IgD-negative memory B cell (primary cell): ENCODE measurements at regions not wholly inside any gene's neighbourhood (a gene's known extent, or its start where the extent isn't known, plus 50 kb on each side); places are given as distances from the start of the nearest gene placed in this dataset.

Experiments used
- H3K27ac Mint-ChIP-seq, 3 donors: one replicate each; pipeline ENCODE4 v1.8.0; 2020 to 2022; ENCODE audit warnings: mild to moderate bottlenecking in 3 of 3, mixed read lengths in 3 of 3, moderate library complexity in 1 of 3
- H3K27me3 Mint-ChIP-seq: one replicate; pipeline ENCODE4 v1.8.0; 2021; ENCODE audit warnings: mixed read lengths
- H3K36me3 Mint-ChIP-seq: one replicate; pipeline ENCODE4 v1.8.0; 2020; ENCODE audit warnings: mild to moderate bottlenecking, mixed read lengths
- H3K4me1 Mint-ChIP-seq, 3 donors: one replicate each; pipeline ENCODE4 v1.8.0; 2020 to 2022; ENCODE audit warnings: mixed read lengths in 3 of 3, mild to moderate bottlenecking in 1 of 3
- H3K4me3 Mint-ChIP-seq, 4 donors: one replicate each; pipeline ENCODE4 v1.8.0; 2020 to 2022; ENCODE audit warnings: mild to moderate bottlenecking in 4 of 4, mixed read lengths in 4 of 4, moderate library complexity in 3 of 4
- H3K9me3 Mint-ChIP-seq, 3 donors: one replicate each; pipeline ENCODE4 v1.8.0; 2020 to 2021; ENCODE audit warnings: mixed read lengths in 3 of 3, mild to moderate bottlenecking in 1 of 3

- H3K36me3 Mint-ChIP-seq: no peaks in the 10 kb centered on the region
- peak overlapping the region in 1 of 3 donors; percentile 55 for H3K27ac Mint-ChIP-seq
- peaks cover 0 to 3% (median 0%) of the 10 kb centered on the region in 3 donors for H3K4me1 Mint-ChIP-seq
- H3K4me3 Mint-ChIP-seq: no peak overlapping the region
- H3K27me3 Mint-ChIP-seq: peaks cover 51% of the 10 kb centered on the region
- peaks cover 0 to 2% (median 0%) of the 10 kb centered on the region in 3 donors for H3K9me3 Mint-ChIP-seq
Measured at GRCh38 chr10:118246332-118247295, 95.5 kb downstream of the FAM204A start.

- peak overlapping the region in 1 of 3 donors; percentile 73 for H3K27ac Mint-ChIP-seq
- no peaks in the 10 kb centered on the region for H3K36me3 Mint-ChIP-seq
- peaks cover 32% of the 10 kb centered on the region for H3K27me3 Mint-ChIP-seq
- H3K4me1 Mint-ChIP-seq: peaks cover 0 to 3% (median 0%) of the 10 kb centered on the region in 3 donors
- no peak overlapping the region for H3K4me3 Mint-ChIP-seq
- H3K9me3 Mint-ChIP-seq: peaks cover 0 to 2% (median 0%) of the 10 kb centered on the region in 3 donors
Measured at GRCh38 chr10:118243907-118244306, 98.2 kb downstream of the FAM204A start.

GRCh38 chr10:118241229-118242137 lies 100.6 kb downstream of the FAM204A start:
- H3K4me1 Mint-ChIP-seq: peaks cover 0 to 2% (median 0%) of the 10 kb centered on the region in 3 donors
- H3K27me3 Mint-ChIP-seq: peaks cover 24% of the 10 kb centered on the region
- H3K27ac Mint-ChIP-seq: no peak overlapping the region
- no peaks in the 10 kb centered on the region for H3K9me3 Mint-ChIP-seq
- no peaks in the 10 kb centered on the region for H3K36me3 Mint-ChIP-seq
- no peak overlapping the region for H3K4me3 Mint-ChIP-seq

- peaks cover 6% of the 10 kb centered on the region for H3K27me3 Mint-ChIP-seq
- H3K4me1 Mint-ChIP-seq: no peaks in the 10 kb centered on the region
- no peak overlapping the region for H3K27ac Mint-ChIP-seq
- H3K4me3 Mint-ChIP-seq: no peak overlapping the region
- no peaks in the 10 kb centered on the region for H3K36me3 Mint-ChIP-seq
- H3K9me3 Mint-ChIP-seq: no peaks in the 10 kb centered on the region
Measured at GRCh38 chr10:118239236-118239630, 102.9 kb downstream of the FAM204A start.

GRCh38 chr10:118238573-118239235 lies 103.4 kb downstream of the FAM204A start:
- Mint-ChIP-seq H3K9me3 (no peaks in the 10 kb centered on the region), H3K27ac (no peak overlapping the region), H3K36me3 (no peaks in the 10 kb centered on the region), H3K4me3 (no peak overlapping the region), H3K4me1 (no peaks in the 10 kb centered on the region), H3K27me3 (peaks cover 6% of the 10 kb centered on the region)

- Mint-ChIP-seq H3K4me3 (no peak overlapping the region), H3K27me3 (peaks cover 6% of the 10 kb centered on the region)
Measured at GRCh38 chr10:118237930-118238329, 104.2 kb downstream of the FAM204A start.

GRCh38 chr10:118234683-118235082 lies 107.4 kb downstream of the FAM204A start:
- H3K27ac Mint-ChIP-seq: no peak overlapping the region
- H3K36me3 Mint-ChIP-seq: no peaks in the 10 kb centered on the region
- H3K4me1 Mint-ChIP-seq: no peaks in the 10 kb centered on the region
- peaks cover 6% of the 10 kb centered on the region for H3K27me3 Mint-ChIP-seq
- no peak overlapping the region for H3K4me3 Mint-ChIP-seq
- no peaks in the 10 kb centered on the region for H3K9me3 Mint-ChIP-seq

More at GRCh38 chr10:118237930-118238329, 104.2 kb downstream of the FAM204A start:
- no peaks in the 10 kb centered on the region for H3K4me1 Mint-ChIP-seq
- no peak overlapping the region for H3K27ac Mint-ChIP-seq
- H3K9me3 Mint-ChIP-seq: no peaks in the 10 kb centered on the region
- no peaks in the 10 kb centered on the region for H3K36me3 Mint-ChIP-seq

- Mint-ChIP-seq H3K4me1 (no peaks in the 10 kb centered on the region), H3K27me3 (peaks cover 9% of the 10 kb centered on the region), H3K4me3 (no peak overlapping the region), H3K9me3 (peaks cover 0 to 2% (median 0%) of the 10 kb centered on the region in 3 donors), H3K36me3 (no peaks in the 10 kb centered on the region), H3K27ac (no peak overlapping the region)
Measured at GRCh38 chr10:118220346-118220850, 121.7 kb downstream of the FAM204A start.

- peaks cover 8% of the 10 kb centered on the region for H3K27me3 Mint-ChIP-seq
- peaks cover 0 to 2% (median 0%) of the 10 kb centered on the region in 3 donors for H3K9me3 Mint-ChIP-seq
- no peak overlapping the region for H3K4me3 Mint-ChIP-seq
- no peaks in the 10 kb centered on the region for H3K4me1 Mint-ChIP-seq
- no peak overlapping the region for H3K27ac Mint-ChIP-seq
- no peaks in the 10 kb centered on the region for H3K36me3 Mint-ChIP-seq
Measured at GRCh38 chr10:118218562-118218961, 123.6 kb downstream of the FAM204A start.

GRCh38 chr10:118216571-118217170 lies 125.5 kb downstream of the FAM204A start:
- Mint-ChIP-seq H3K4me3 (no peak overlapping the region), H3K9me3 (peaks cover 0 to 2% (median 0%) of the 10 kb centered on the region in 3 donors), H3K36me3 (no peaks in the 10 kb centered on the region), H3K27me3 (peaks cover 1% of the 10 kb centered on the region), H3K4me1 (no peaks in the 10 kb centered on the region), H3K27ac (no peak overlapping the region)

GRCh38 chr10:118216020-118216419 lies 126.1 kb downstream of the FAM204A start:
- Mint-ChIP-seq H3K9me3 (peaks cover 0 to 2% (median 0%) of the 10 kb centered on the region in 3 donors), H3K27ac (no peak overlapping the region), H3K4me1 (no peaks in the 10 kb centered on the region), H3K36me3 (no peaks in the 10 kb centered on the region), H3K27me3 (peaks cover 1% of the 10 kb centered on the region), H3K4me3 (no peak overlapping the region)

GRCh38 chr10:118214776-118215175 lies 127.3 kb downstream of the FAM204A start:
- peaks cover 1% of the 10 kb centered on the region for H3K27me3 Mint-ChIP-seq
- no peaks in the 10 kb centered on the region for H3K36me3 Mint-ChIP-seq
- peak overlapping the region in 1 of 3 donors; percentile 50 for H3K27ac Mint-ChIP-seq
- peaks cover 0 to 4% (median 0%) of the 10 kb centered on the region in 3 donors for H3K9me3 Mint-ChIP-seq
- H3K4me1 Mint-ChIP-seq: no peaks in the 10 kb centered on the region
- no peak overlapping the region for H3K4me3 Mint-ChIP-seq

GRCh38 chr10:118213436-118213835 lies 128.7 kb downstream of the FAM204A start:
- no peak overlapping the region for H3K4me3 Mint-ChIP-seq
- H3K9me3 Mint-ChIP-seq: peaks cover 0 to 4% (median 0%) of the 10 kb centered on the region in 3 donors
- H3K4me1 Mint-ChIP-seq: no peaks in the 10 kb centered on the region
- no peak overlapping the region for H3K27ac Mint-ChIP-seq
- H3K27me3 Mint-ChIP-seq: peaks cover under 1% of the 10 kb centered on the region
- H3K36me3 Mint-ChIP-seq: peaks cover 2% of the 10 kb centered on the region

- Mint-ChIP-seq H3K36me3 (peaks cover 2% of the 10 kb centered on the region), H3K27me3 (no peaks in the 10 kb centered on the region), H3K9me3 (peaks cover 0 to 4% (median 0%) of the 10 kb centered on the region in 3 donors), H3K4me3 (no peak overlapping the region), H3K27ac (no peak overlapping the region), H3K4me1 (no peaks in the 10 kb centered on the region)
Measured at GRCh38 chr10:118210276-118210675, 131.8 kb downstream of the FAM204A start.
